Epithelial cell of prostate (primary cell): ENCODE measurements at regions not wholly inside any gene's neighbourhood (a gene's known extent, or its start where the extent isn't known, plus 50 kb on each side); places are given as distances from the start of the nearest gene placed in this dataset.

Experiments
- DNase-seq: peaks from one replicate; pipeline ENCODE4 v3.0.0-alpha.2; 2011; ENCODE audit warnings: low read depth, low spot score
- H3K27ac ChIP-seq: fragments of 450-650 bp; 2 replicates; pipeline ENCODE4 v1.5.1; 2017; ENCODE audit warnings: mild to moderate bottlenecking

DNA sequence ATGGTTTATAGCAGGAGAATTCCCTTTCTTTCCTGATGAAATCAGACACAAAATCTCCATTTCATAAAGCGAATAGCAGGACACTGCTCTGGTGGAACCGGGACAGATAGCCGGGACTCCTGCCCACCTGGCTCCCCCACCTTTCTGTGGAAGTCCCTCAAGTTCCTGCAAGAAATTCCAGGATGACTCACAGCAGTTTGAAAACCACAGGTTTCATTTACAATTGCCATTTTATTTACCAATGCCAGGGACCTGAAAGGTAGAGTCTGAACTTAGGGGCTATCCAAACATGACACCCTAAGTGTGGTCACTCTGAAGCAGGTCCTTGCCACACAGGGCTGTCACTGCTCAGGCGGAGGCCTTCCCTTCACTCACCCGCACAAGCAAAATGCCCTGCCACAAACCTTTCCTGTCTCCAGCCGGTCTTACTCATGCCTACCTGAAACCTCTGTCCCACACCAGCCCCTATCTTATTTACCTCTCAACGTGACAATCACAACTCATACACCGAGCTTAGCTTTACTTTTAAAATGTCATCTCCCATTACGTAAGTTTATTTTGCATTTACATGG lies 63.3 kb upstream of the TAF1L start:
- DNase-seq, result no peak
- no peak overlapping the region for H3K27ac ChIP-seq

DNA sequence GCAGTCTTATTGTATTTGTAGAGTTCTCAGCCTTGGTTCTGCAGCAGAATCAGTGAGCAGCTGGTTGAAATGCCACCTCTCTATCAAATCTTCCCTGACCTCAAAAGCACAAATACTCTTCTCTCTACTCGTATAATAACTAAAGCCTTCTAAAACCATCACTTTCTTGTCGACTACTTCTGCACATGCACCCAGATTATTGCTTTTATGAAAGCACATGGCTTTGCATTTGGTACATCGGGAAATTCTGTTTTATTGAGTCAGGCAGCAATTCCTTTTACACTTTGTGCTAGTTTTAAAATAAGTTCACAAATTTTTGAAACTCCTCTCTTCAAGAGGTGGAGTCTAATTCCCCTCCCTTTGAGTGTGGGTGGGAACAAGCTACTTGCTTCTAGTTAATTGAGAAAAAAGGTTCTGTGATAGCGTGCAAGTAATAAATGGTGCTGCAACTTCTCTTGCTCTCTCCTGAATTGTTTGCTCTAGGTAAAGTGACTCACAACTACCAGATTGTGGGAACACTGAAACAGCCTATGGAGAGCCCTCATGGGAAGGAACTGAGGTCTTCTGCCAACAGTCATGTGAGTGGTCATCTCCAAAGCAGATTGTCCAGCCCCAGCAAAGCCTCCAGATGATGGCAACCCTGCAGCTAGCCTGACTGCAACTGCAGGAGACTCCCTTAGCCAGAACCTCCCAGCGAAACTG lies 66.0 kb upstream of the TAF1L start:
- no peak for DNase-seq
- H3K27ac ChIP-seq, result no peak overlapping the region

DNA sequence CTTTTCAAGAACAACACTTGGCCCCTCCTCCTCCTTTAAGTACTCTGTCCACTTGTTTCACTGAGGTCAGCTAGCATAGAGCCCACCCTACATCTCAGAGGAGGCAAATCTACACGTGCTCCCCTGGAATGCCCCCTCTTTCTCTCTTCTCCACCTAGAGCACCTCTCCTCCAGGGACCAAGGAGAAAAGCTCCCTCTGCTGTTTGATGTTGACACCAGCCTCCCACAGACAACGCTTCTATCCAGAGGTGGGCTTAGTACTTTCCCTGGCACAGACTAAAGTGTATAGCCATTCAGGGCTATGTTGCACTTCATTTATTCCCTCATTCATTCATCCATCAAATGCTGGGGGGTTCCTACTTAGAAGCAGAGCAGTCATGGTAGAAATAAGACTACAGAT lies 68.2 kb upstream of the TAF1L start:
- H3K27ac ChIP-seq, result no peak overlapping the region
- DNase-seq, result no peak

DNA sequence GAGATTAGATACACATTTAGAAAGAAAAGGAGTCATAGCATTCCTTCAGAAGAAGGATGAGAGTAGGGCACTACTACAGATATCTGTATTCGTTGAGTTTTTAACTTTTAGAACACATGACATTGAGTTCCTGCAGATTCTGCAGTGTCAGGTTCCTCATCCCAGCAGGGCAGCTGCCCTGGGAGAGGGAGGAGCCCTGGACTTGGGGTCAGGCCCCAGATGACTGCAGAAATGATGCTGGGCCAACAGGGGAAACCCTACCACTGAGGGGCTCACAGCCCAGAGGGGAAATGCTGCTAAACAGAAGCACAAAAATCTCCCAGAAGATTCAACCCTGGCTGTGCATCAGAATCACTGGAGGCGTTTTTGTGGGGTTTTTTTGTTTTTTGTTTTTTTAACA lies 68.9 kb upstream of the TAF1L start:
- no peak overlapping the region for H3K27ac ChIP-seq
- DNase-seq, result no peak

DNA sequence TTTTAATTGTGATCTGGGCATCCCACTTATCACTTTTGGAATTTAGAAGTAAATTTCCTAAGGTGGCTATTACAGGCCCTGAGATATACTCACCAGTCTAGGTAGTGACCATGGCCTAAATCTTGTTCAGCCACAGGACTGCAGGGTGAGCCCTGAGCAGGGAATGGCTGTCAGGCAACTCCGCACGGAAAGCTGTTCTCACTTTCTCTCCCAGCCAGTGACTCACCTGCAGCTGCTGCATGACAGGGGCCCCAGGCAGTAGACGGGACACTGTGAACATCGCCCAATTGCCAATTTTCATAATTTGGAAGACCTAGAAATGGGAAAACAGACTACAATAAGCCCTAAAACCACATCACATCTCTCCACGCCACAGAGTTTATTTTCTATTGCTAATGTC lies 69.6 kb upstream of the TAF1L start:
- DNase-seq, result peak; percentile 31
- H3K27ac ChIP-seq, result no peak overlapping the region

DNA sequence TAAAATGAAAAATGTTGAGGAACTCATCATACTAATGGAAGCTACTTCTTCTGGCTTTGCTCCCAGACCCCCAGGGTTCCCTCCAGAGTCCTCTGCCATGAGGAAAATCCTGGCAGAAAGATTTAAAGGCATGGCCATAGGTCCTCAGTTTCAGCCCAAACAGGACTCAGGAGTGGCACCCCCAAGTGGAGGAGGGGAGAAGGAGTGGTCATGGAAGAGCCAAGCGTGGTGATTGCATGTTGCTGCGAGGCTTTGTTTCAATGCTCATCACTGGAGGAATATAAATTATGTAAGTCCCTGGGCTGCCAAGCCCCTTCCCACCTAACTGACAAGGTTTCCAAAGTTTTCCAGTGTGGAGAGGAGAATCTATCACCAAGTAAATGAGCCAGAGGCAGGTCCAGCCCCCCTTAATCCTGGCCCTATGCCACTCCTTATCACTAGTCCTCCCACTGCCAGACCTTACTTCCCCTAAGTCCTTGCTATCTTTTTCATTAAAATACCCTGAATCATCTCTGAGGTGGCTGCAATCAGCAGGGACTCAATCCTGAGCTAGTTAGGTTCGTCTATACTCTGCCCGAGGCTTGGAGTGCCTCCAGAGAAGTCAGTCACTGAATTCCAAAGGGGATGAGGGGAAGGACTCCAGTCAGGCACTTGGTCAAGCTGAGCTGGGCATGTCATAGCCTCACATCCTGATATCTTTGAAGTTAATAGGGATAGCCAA lies 70.7 kb upstream of the TAF1L start:
- no peak overlapping the region for H3K27ac ChIP-seq
- no peak for DNase-seq

DNA sequence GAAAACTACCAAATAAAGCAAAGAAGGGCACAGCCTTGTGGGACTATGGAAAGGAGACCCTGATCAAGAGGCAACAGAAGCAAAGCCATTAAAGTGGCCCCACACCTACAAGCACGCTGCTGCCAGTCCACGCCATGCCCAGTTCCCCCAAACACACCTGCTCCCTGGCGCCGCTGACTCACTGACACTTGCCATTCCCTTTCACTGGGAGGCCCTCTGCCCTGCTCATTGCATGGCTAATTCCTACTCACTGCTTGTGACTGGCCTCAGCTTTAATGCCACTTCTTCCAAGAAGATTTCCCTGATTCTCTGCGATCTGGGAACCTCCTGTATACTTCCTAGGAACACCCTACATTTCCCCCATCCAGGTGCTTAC lies 71.2 kb upstream of the TAF1L start:
- no peak for DNase-seq
- no peak overlapping the region for H3K27ac ChIP-seq

DNA sequence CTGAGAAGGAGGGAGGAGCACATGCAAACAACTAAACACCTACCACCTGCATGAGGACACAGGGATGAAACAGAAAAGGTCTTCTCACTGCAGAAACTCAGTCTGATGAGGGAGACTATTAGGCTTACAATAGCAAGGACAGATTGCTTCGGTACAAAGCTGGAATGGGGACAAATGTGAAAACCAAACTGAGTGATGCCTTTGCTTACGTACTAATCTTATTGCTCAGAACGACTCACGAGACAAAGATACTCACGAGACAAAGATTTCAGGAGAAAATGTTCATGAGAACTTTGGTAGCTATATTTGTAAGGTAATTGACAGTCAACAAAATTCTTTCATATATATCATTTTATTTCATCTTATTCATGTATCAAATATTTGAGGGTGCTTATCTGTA lies 71.9 kb upstream of the TAF1L start:
- H3K27ac ChIP-seq, result no peak overlapping the region
- DNase-seq, result no peak

DNA sequence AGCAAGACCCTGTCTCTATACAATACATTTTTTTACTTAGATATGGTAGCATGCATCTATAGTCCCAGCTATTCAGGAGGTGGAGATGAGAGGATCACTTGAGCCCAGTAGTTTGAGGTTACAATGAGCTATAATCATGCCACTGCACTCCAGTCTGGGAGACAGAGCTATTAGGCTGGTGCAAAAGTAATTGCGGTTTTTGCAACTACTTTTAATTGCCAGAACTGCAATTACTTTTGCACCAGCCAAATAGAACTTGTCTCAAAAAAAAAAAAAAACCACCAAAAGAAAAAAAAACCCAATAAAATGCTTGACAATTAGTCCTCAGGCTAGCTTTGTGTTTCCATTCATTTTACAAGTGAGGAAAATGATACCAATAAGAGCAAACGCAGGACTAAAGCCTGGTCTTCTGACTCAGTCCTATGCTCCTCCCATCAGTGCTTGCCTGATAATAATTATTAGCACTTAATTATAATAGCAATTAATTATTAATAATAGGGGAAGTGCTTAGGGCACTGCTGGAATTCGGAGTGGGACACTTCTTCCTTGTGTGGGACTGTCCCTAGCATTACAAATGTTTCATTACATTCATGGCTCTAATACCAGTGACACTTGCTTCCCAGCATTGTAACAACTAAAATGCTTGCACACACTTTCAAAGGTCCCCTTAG lies 73.1 kb upstream of the TAF1L start:
- DNase-seq, result no peak
- no peak overlapping the region for H3K27ac ChIP-seq

DNA sequence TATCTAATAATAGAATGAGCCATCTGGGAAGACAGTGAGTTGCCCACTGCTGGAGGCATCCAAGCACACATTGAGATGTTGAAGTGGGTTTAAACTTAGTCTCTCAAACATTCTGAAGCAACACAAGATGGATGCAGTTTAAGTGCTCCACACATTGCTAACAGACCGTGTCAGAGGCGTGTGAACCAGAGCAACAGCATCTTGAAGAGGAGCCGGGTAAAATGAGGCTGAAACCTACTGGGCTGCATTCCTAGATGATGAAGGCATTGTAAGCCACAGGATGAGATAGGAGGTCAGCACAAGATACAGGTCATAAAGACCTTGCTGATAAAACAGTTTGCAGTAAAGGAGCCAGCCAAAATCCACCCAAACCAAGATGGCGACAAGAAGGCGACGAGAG lies 73.5 kb upstream of the TMEM215 start:
- no peak overlapping the region for H3K27ac ChIP-seq
- no peak for DNase-seq

DNA sequence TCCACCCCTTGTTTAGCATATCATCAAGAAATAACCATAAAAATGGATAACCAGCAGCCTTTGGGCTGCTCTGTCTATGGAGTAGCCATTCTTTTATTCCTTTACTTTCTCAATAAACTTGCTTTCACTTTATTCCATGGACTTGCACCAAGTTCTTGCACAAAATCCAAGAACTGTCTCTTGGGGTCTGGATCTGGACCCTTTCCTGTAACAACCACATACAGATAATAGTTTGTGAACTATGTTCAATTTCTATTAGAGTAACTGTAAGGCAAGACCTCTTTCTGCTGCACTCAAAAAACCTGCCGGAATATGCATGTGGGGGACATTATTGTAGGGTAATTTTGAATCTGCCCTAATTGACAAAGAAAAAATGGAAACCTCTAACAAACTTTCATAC lies 66.9 kb upstream of the TMEM215 start:
- DNase-seq, result no peak
- no peak overlapping the region for H3K27ac ChIP-seq

DNA sequence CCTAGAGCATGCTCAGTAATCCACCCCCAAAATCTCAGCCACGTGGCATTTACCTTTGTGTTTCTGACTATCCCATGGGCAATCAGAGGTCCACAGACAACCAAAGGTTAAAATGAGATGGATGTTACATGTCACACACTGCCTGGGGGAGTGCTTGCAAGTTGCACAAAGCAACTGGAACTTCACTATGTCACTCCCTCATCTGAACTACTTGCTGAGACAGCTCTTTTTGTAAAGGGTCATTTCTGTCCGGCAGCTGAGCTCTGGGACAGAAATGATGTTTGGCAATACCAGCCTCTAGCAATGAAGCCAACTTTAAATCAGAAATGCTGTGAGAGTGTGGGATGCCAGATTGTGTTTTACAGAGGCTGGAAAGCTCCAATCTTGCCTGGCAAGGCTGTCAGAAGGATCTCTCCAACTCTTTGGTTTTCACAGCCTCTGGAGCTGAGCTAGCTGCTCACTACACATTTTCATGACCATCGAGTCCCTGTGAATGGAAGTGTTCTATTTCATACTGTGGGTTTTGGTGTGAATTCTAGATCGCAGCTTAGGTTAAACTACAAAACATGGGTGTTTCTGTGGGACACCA lies 66.3 kb upstream of the TMEM215 start:
- no peak for DNase-seq
- H3K27ac ChIP-seq, result no peak overlapping the region

DNA sequence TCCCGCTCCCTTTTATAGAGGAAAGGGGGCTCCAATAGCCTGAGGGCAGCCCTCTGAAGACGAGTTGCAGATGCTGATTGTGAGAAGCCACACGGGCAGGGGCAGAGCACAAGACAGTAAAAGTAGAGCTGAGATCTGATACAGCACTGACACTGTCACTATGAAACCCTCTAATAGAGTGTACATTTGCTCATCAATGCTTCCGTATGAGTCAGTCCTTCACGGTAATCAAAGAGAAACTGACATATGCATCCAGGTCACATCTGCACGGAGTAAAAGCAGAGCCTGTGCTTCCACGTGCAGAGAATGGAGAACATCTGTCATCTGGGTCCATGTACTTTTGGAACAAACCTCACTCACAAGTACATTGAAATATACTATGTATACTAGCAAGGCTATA lies 60.6 kb upstream of the TMEM215 start:
- H3K27ac ChIP-seq, result no peak overlapping the region
- no peak for DNase-seq

DNA sequence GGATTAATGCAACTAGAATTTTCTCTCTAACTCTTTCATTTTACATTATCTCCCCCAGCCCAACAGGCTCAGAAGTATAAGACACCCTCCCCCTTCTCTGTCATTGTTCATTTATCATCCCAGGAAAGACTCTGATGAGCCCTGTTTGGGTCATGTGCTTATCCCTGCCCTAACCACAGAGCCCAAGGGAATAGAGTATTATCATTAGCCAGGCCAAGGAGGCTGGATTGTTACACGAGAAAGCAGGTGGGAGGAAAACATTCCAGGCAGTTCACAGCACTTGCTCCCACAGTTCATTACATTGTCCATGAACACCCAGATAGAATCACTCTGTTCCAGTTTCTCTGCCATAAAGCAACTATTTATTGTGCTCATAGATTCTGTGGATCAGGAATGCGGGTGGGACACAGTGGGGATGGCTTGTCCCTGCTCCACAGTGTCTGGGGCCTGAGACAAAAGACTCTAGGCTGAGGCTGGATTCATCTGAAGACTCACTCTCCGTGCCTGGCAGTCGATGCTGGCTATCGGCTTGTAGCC lies 59.5 kb upstream of the TMEM215 start:
- no peak overlapping the region for H3K27ac ChIP-seq
- no peak for DNase-seq

DNA sequence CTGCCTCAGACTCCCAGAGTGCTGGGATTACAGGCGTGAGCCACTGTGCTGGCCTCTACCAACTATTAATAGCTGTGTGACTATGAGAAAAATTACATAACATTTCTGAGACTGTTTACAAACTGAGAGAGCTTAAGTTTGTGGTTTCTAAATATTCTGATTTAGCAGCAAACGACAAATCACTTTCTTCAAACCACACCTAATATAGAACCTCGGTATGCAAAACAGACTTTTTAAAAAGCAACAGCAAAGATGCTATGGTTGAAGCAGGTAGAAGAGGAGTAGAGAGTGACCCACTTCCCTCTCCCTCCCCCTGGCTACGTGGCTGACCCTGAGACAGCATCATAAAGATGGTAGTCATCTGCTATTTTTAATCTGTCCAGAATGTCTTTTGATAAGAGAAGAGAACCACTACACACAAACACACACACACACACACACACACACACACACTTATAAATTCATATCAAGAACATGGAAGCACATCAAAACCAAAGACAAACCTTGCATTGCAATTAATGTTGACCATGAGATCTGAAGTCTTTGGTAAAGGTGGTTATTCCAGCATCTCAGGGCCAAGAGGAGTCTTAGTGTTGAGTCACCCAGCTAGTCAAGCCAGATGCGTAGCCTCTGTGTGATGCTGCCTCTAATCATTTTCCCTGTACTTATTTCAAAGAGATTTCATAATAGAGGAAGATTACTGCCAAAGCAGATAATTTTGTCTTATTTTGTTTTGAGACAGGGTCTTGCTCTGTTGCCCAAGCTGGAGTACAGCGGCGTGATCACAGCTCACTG lies 58.1 kb upstream of the TMEM215 start:
- DNase-seq, result no peak
- no peak overlapping the region for H3K27ac ChIP-seq

DNA sequence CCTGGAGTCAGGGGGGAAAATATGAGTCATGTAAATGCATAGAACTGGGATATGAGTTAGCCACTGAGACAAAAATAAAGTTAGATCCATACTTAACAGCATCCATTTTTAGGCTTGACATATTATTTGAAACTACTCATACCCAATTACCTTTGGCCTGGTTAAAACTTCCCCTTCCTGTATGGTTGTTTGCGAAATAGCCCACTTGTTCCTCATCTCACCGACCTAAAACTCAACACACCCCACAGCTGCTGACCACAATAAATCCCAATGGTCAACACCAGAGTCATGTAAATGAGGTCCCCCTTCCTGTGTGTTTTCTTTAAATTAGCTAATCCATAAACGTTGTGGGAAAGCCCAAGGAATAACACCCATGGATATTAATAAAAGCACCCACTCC lies 55.2 kb upstream of the TMEM215 start:
- no peak overlapping the region for H3K27ac ChIP-seq
- no peak for DNase-seq
